ENCODE measurements at regions not wholly inside any gene's neighbourhood (a gene's known extent, or its start where the extent isn't known, plus 50 kb on each side); places are given as distances from the start of the nearest gene placed in this dataset.
"Not testable (repeated sequence)": the region's sequence is repeated elsewhere in the genome, so short reads cannot be mapped to it uniquely, and the experiment has no call there.

GRCh38 chr5:32931438-32931837 lies 220.3 kb downstream of the NPR3 start:
- not testable (repeated sequence) for DNase-seq

GRCh38 chr5:32932241-32932935 lies 221.3 kb downstream of the NPR3 start:
- no peak for DNase-seq

GRCh38 chr5:32933692-32934091 lies 222.6 kb downstream of the NPR3 start:
- no peak for DNase-seq

GRCh38 chr5:32934529-32934928 lies 223.4 kb downstream of the NPR3 start:
- no peak for DNase-seq

- DNase-seq, result no peak
These were observed 224.2 kb downstream of the NPR3 start for GRCh38 chr5:32935283-32935682.

- DNase-seq, result no peak
These were observed 225.2 kb downstream of the NPR3 start for GRCh38 chr5:32936329-32936728.

- DNase-seq, result peak; percentile 40
These were observed 231.3 kb downstream of the NPR3 start for GRCh38 chr5:32942225-32942989.

GRCh38 chr5:32949286-32949970 lies 238.3 kb downstream of the NPR3 start:
- DNase-seq, result no peak

GRCh38 chr5:32951003-32951402 lies 239.9 kb downstream of the NPR3 start:
- DNase-seq, result no peak

- no peak for DNase-seq
These were observed 240.8 kb downstream of the NPR3 start for GRCh38 chr5:32951878-32952277.

GRCh38 chr5:32952421-32952820 lies 241.3 kb downstream of the NPR3 start:
- DNase-seq, result not testable (repeated sequence)

- no peak for DNase-seq
These were observed 242.6 kb downstream of the NPR3 start for GRCh38 chr5:32953694-32954093.

- no peak for DNase-seq
These were observed 244.7 kb downstream of the NPR3 start for GRCh38 chr5:32955814-32956213.

- DNase-seq, result no peak
These were observed 249.4 kb downstream of the NPR3 start for GRCh38 chr5:32960340-32961058.

GRCh38 chr5:32961059-32961415 lies 249.9 kb downstream of the NPR3 start:
- DNase-seq, result no peak

GRCh38 chr5:32964261-32964660 lies 253.1 kb downstream of the NPR3 start:
- DNase-seq, result no peak

GRCh38 chr5:32973646-32974045 lies 262.5 kb downstream of the NPR3 start:
- DNase-seq, result no peak

GRCh38 chr5:32975656-32976375 lies 264.7 kb downstream of the NPR3 start:
- DNase-seq, result no peak

GRCh38 chr5:32981061-32981460 lies 269.9 kb downstream of the NPR3 start:
- no peak for DNase-seq

GRCh38 chr5:32984851-32985610 lies 273.9 kb downstream of the NPR3 start:
- no peak for DNase-seq

GRCh38 chr5:32989815-32990214 lies 278.7 kb downstream of the NPR3 start:
- DNase-seq, result no peak
